ENCODE measurements at regions not wholly inside any gene's neighbourhood (a gene's known extent, or its start where the extent isn't known, plus 50 kb on each side); places are given as distances from the start of the nearest gene placed in this dataset.

GRCh38 chr2:9775351-9775750 lies 67.9 kb upstream of the TAF1B start:
- CTCF ChIA-PET: no interaction called here
- Mint-ChIP-seq H3K4me3 (ENCODE audit: low read depth, unreplicated experiment) (no peak overlapping the region), H3K27ac (ENCODE audit: unreplicated experiment) (no peak overlapping the region), H3K36me3 (ENCODE audit: insufficient read depth, unreplicated experiment) (peaks cover 3% of the 10 kb centered on the region), H3K9me3 (ENCODE audit: low read depth, unreplicated experiment) (no peaks in the 10 kb centered on the region), H3K4me1 (ENCODE audit: low read depth, unreplicated experiment) (peaks cover 1% of the 10 kb centered on the region), H3K27me3 (ENCODE audit: unreplicated experiment) (peaks cover 15% of the 10 kb centered on the region)
- intact Hi-C loops (cut with micrococcal nuclease; ENCODE audit: unreplicated experiment): no loop called here
- BruUV-seq (replicated peaks): no TSS peak
- no peak for TF ChIP-seq CTCF (IDR thresholded peaks at IDR 0.05; ENCODE audit: unreplicated experiment)
- DNase-seq: no peak

- no TSS peak for BruUV-seq (replicated peaks)
- CTCF ChIA-PET: interaction anchor here (0.6 kb wide), 1 partner anchor 131 kb away, joined by 12 read pairs; no protein-coding TSS in a partner anchor
- H3K4me3 Mint-ChIP-seq (ENCODE audit: low read depth, unreplicated experiment): no peak overlapping the region
Measured at GRCh38 chr2:9775999-9776712, 67.1 kb upstream of the TAF1B start.

GRCh38 chr2:9777081-9777480 lies 66.2 kb upstream of the TAF1B start:
- Mint-ChIP-seq H3K27ac (ENCODE audit: unreplicated experiment) (no peak overlapping the region), H3K9me3 (ENCODE audit: low read depth, unreplicated experiment) (no peaks in the 10 kb centered on the region), H3K4me1 (ENCODE audit: low read depth, unreplicated experiment) (peaks cover 3% of the 10 kb centered on the region), H3K27me3 (ENCODE audit: unreplicated experiment) (peaks cover 15% of the 10 kb centered on the region), H3K4me3 (ENCODE audit: low read depth, unreplicated experiment) (no peak overlapping the region), H3K36me3 (ENCODE audit: insufficient read depth, unreplicated experiment) (peaks cover 3% of the 10 kb centered on the region)
- no peak for TF ChIP-seq CTCF (IDR thresholded peaks at IDR 0.05; ENCODE audit: unreplicated experiment)
- no peak for DNase-seq
- BruUV-seq (replicated peaks): no TSS peak
- intact Hi-C loops (cut with micrococcal nuclease; ENCODE audit: unreplicated experiment): no loop called here
- CTCF ChIA-PET: no interaction called here

More at GRCh38 chr2:9775999-9776712, 67.1 kb upstream of the TAF1B start:
- Mint-ChIP-seq H3K36me3 (ENCODE audit: insufficient read depth, unreplicated experiment) (no peaks in the 10 kb centered on the region), H3K27me3 (ENCODE audit: unreplicated experiment) (peaks cover 15% of the 10 kb centered on the region), H3K4me1 (ENCODE audit: low read depth, unreplicated experiment) (no peaks in the 10 kb centered on the region), H3K9me3 (ENCODE audit: low read depth, unreplicated experiment) (no peaks in the 10 kb centered on the region), H3K27ac (ENCODE audit: unreplicated experiment) (no peak overlapping the region)
- TF ChIP-seq CTCF (IDR thresholded peaks at IDR 0.05; ENCODE audit: unreplicated experiment): no peak
- intact Hi-C loops (cut with micrococcal nuclease; ENCODE audit: unreplicated experiment): no loop called here
- no peak for DNase-seq

- Mint-ChIP-seq H3K4me3 (ENCODE audit: low read depth, unreplicated experiment) (no peak overlapping the region), H3K27me3 (ENCODE audit: unreplicated experiment) (peaks cover 10% of the 10 kb centered on the region), H3K4me1 (ENCODE audit: low read depth, unreplicated experiment) (peaks cover 12% of the 10 kb centered on the region), H3K36me3 (ENCODE audit: insufficient read depth, unreplicated experiment) (peaks cover 11% of the 10 kb centered on the region), H3K9me3 (ENCODE audit: low read depth, unreplicated experiment) (no peaks in the 10 kb centered on the region), H3K27ac (ENCODE audit: unreplicated experiment) (no peak overlapping the region)
- intact Hi-C loops (cut with micrococcal nuclease; ENCODE audit: unreplicated experiment): no loop called here
- TF ChIP-seq CTCF (IDR thresholded peaks at IDR 0.05; ENCODE audit: unreplicated experiment): peak; percentile 14
- no TSS peak for BruUV-seq (replicated peaks)
- DNase-seq: no peak
- CTCF ChIA-PET: interaction anchor here (1.2 kb wide), 1 partner anchor 19 kb away, joined by 3 read pairs; no protein-coding TSS in a partner anchor
Measured at GRCh38 chr2:9778012-9778411, 65.3 kb upstream of the TAF1B start.

All from Calu3 (cell line).